ENCODE measurements at regions not wholly inside any gene's neighbourhood (a gene's known extent, or its start where the extent isn't known, plus 50 kb on each side); places are given as distances from the start of the nearest gene placed in this dataset.

DNA sequence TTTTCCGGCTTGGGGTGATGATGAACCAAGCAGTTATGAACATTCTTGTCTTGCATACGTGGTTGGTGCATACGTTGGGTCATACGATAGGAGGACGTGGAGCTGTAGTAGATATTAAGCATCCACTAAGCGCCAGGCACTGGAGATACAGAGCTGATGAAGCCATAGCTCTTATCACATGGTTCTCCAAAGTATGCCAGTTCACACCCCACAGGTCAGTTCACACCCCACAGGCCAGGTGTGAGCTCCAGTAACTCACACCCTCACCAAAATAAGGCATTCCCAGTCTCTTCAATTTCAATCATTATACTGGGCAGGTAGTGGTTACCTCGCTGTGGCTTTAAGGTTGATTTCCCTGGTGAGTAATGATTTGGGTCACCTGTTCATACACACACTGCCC, 335.5 kb downstream of the FOXL1 start:
- TF ChIP-seq, protein P1, sequence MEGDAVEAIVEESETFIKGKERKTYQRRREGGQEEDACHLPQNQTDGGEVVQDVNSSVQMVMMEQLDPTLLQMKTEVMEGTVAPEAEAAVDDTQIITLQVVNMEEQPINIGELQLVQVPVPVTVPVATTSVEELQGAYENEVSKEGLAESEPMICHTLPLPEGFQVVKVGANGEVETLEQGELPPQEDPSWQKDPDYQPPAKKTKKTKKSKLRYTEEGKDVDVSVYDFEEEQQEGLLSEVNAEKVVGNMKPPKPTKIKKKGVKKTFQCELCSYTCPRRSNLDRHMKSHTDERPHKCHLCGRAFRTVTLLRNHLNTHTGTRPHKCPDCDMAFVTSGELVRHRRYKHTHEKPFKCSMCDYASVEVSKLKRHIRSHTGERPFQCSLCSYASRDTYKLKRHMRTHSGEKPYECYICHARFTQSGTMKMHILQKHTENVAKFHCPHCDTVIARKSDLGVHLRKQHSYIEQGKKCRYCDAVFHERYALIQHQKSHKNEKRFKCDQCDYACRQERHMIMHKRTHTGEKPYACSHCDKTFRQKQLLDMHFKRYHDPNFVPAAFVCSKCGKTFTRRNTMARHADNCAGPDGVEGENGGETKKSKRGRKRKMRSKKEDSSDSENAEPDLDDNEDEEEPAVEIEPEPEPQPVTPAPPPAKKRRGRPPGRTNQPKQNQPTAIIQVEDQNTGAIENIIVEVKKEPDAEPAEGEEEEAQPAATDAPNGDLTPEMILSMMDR (IDR thresholded peaks at IDR 0.05), result no peak
- no peak for TF ChIP-seq POLR2A (IDR thresholded peaks at IDR 0.05)
